ENCODE measurements at regions not wholly inside any gene's neighbourhood (a gene's known extent, or its start where the extent isn't known, plus 50 kb on each side); places are given as distances from the start of the nearest gene placed in this dataset.

DNA sequence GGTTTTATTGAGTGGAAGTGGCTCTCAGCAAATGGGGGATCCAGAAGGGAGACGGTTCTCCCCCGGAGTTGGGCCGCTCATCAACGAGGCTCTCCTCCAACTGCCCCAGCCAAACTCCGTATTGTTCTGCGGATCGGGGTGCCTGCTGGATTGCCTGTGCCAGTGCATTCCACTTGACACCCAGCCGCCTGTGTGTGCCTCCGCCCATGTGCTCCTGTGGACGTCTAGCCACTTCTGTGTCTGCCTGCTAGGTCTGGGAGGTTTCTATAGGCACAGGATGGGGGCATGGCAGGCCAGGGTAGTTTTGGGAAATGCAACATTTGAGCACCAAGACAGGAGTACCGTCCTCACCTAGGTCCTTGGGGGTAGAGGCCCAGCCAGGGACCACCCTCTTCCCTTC lies 225.7 kb upstream of the AMIGO2 start:
- TF ChIP-seq, protein P1, sequence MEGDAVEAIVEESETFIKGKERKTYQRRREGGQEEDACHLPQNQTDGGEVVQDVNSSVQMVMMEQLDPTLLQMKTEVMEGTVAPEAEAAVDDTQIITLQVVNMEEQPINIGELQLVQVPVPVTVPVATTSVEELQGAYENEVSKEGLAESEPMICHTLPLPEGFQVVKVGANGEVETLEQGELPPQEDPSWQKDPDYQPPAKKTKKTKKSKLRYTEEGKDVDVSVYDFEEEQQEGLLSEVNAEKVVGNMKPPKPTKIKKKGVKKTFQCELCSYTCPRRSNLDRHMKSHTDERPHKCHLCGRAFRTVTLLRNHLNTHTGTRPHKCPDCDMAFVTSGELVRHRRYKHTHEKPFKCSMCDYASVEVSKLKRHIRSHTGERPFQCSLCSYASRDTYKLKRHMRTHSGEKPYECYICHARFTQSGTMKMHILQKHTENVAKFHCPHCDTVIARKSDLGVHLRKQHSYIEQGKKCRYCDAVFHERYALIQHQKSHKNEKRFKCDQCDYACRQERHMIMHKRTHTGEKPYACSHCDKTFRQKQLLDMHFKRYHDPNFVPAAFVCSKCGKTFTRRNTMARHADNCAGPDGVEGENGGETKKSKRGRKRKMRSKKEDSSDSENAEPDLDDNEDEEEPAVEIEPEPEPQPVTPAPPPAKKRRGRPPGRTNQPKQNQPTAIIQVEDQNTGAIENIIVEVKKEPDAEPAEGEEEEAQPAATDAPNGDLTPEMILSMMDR (IDR thresholded peaks at IDR 0.05; ENCODE audit: poor library complexity) = no peak
- no peak for TF ChIP-seq EZH2 (IDR thresholded peaks at IDR 0.05; ENCODE audit: borderline replicate concordance)
- no peak for TF ChIP-seq EZH2phosphoT487 (IDR thresholded peaks at IDR 0.05; ENCODE audit: low read depth, severe bottlenecking, unreplicated experiment)
